SK-N-MC (cell line): ENCODE measurements at regions not wholly inside any gene's neighbourhood (a gene's known extent, or its start where the extent isn't known, plus 50 kb on each side); places are given as distances from the start of the nearest gene placed in this dataset.

Experiments
- EZH2 ChIP-seq: fragments of 200-600 bp; sonication (generic); IDR thresholded peaks from one replicate; pipeline ENCODE4 v1.6.1; 2017; ENCODE audit warnings: antibody characterized with exemption
- POLR2AphosphoS5 ChIP-seq: IDR thresholded peaks from 2 replicates; pipeline ENCODE4 v1.6.1; 2012; ENCODE audit warnings: mild to moderate bottlenecking, low read depth, low read length, borderline replicate concordance

- TF ChIP-seq POLR2AphosphoS5 (no peak), EZH2 (no peak)
Measured at GRCh38 chr4:137649711-137650450, 117.6 kb upstream of the PCDH18 start.
